HEK293 (cell line): ENCODE measurements at regions not wholly inside any gene's neighbourhood (a gene's known extent, or its start where the extent isn't known, plus 50 kb on each side); places are given as distances from the start of the nearest gene placed in this dataset.

ENCODE experiments used
- CTCF ChIP-seq: fragments of 450-650 bp; formaldehyde crosslinking; IDR thresholded peaks from 2 replicates; pipeline ENCODE4 v1.5.1; 2016; ENCODE audit warnings: missing biosample characterization, missing genetic modification characterization
- YY1 ChIP-seq: fragments of 450-650 bp; formaldehyde crosslinking; IDR thresholded peaks from 2 replicates; pipeline ENCODE4 v1.5.1; 2018; ENCODE audit warnings: missing biosample characterization, missing genetic modification characterization
- ZBTB48 ChIP-seq: fragments of 450-650 bp; formaldehyde crosslinking; IDR thresholded peaks from 2 replicates; pipeline ENCODE4 v1.5.1; 2016; ENCODE audit warnings: missing biosample characterization, missing genetic modification characterization
- ZFP37 ChIP-seq: fragments of 450-650 bp; formaldehyde crosslinking; IDR thresholded peaks from 2 replicates; pipeline ENCODE4 v1.5.1; 2016; ENCODE audit warnings: missing biosample characterization, missing genetic modification characterization
- ZFP69B ChIP-seq: fragments of 450-650 bp; formaldehyde crosslinking; IDR thresholded peaks from 2 replicates; pipeline ENCODE4 v1.5.1; 2016; ENCODE audit warnings: missing biosample characterization, missing genetic modification characterization
- ZNF274 ChIP-seq, 2 experiments: fragments of 200-500 bp in 1 of 2; fragments of 450-650 bp in 1 of 2; sonication (Bioruptor generic) in 1 of 2; formaldehyde crosslinking in 1 of 2; IDR thresholded peaks; 2 replicates each; pipeline versions ENCODE4 v1.5.1 to v1.6.1; 2014 to 2016; ENCODE audit warnings: borderline replicate concordance in 1 of 2, inconsistent platforms in 1 of 2, low read length in 1 of 2, missing biosample characterization in 1 of 2, missing genetic modification characterization in 1 of 2
- ZNF311 ChIP-seq: fragments of 450-650 bp; formaldehyde crosslinking; IDR thresholded peaks from 2 replicates; pipeline ENCODE4 v1.5.1; 2017; ENCODE audit warnings: missing biosample characterization, missing genetic modification characterization, borderline replicate concordance
- ZNF843 ChIP-seq: fragments of 450-650 bp; formaldehyde crosslinking; IDR thresholded peaks from 2 replicates; pipeline ENCODE4 v1.5.1; 2016; ENCODE audit warnings: missing biosample characterization, missing genetic modification characterization
- TF ChIP-seq, protein P1 (sequence below): fragments of 450-650 bp; formaldehyde crosslinking; IDR thresholded peaks from 2 replicates; pipeline ENCODE4 v1.5.1; 2016; ENCODE audit warnings: missing biosample characterization, missing genetic modification characterization

- TF ChIP-seq YY1 (tag by site-specific recombination) (no peak), CTCF (tag by site-specific recombination) (no peak), ZNF843 (tag by site-specific recombination) (no peak), ZNF311 (tag by site-specific recombination) (no peak), ZBTB48 (tag by site-specific recombination) (no peak), ZNF274 (IDR thresholded peaks at IDR 0.05; ENCODE audit: low read length) (no peak), ZNF274 (tag by site-specific recombination; IDR thresholded peaks at IDR 0.05; ENCODE audit: borderline replicate concordance) (no peak), ZFP69B (no peak), ZFP37 (tag by site-specific recombination) (no peak)
- TF ChIP-seq, protein P1, sequence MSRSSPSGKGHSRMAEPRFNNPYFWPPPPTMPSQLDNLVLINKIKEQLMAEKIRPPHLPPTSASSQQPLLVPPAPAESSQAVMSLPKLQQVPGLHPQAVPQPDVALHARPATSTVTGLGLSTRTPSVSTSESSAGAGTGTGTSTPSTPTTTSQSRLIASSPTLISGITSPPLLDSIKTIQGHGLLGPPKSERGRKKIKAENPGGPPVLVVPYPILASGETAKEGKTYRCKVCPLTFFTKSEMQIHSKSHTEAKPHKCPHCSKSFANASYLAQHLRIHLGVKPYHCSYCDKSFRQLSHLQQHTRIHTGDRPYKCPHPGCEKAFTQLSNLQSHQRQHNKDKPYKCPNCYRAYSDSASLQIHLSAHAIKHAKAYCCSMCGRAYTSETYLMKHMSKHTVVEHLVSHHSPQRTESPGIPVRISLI (tag by site-specific recombination), result no peak
Observed at GRCh38 chr5:118228489-118228888, 759.9 kb downstream of the DTWD2 start.
